GM12865 (cell line): ENCODE measurements at regions not wholly inside any gene's neighbourhood (a gene's known extent, or its start where the extent isn't known, plus 50 kb on each side); places are given as distances from the start of the nearest gene placed in this dataset.

Source experiments
- DNase-seq: peaks from one replicate; pipeline ENCODE4 v3.0.0; 2010; ENCODE audit warnings: low read depth
- H3K4me3 ChIP-seq: 2 replicates; pipeline ENCODE4 v1.5.1; 2011; ENCODE audit warnings: mild to moderate bottlenecking, low read depth, low read length, control low read depth
- CTCF ChIP-seq: IDR thresholded peaks from 2 replicates; pipeline ENCODE4 v1.5.1; 2011; ENCODE audit warnings: low read length, control low read depth, low read depth, inconsistent platforms; ENCODE audit not compliant: insufficient read depth; ENCODE audit errors: missing control alignments

- no peak overlapping the region for H3K4me3 ChIP-seq
- no peak for DNase-seq
- TF ChIP-seq CTCF, result no peak
These were observed 101.5 kb downstream of the EPDR1 start for GRCh38 chr7:38021892-38022291.

- no peak for TF ChIP-seq CTCF
- no peak overlapping the region for H3K4me3 ChIP-seq
- DNase-seq, result no peak
These were observed 105.4 kb downstream of the EPDR1 start for GRCh38 chr7:38025815-38026214.

GRCh38 chr7:38027884-38028455 lies 107.5 kb downstream of the EPDR1 start:
- no peak for TF ChIP-seq CTCF
- DNase-seq, result no peak
- H3K4me3 ChIP-seq, result no peak overlapping the region

GRCh38 chr7:38034062-38034908 lies 113.8 kb downstream of the EPDR1 start:
- no peak overlapping the region for H3K4me3 ChIP-seq
- no peak for TF ChIP-seq CTCF
- no peak for DNase-seq

GRCh38 chr7:38040831-38041230 lies 120.4 kb downstream of the EPDR1 start:
- DNase-seq, result peak; percentile 19
- no peak for TF ChIP-seq CTCF
- no peak overlapping the region for H3K4me3 ChIP-seq

- H3K4me3 ChIP-seq, result no peak overlapping the region
- TF ChIP-seq CTCF, result no peak
- DNase-seq, result no peak
These were observed 128.4 kb upstream of the STARD3NL start for GRCh38 chr7:38049679-38050078.
